ENCODE measurements at regions not wholly inside any gene's neighbourhood (a gene's known extent, or its start where the extent isn't known, plus 50 kb on each side); places are given as distances from the start of the nearest gene placed in this dataset.

GRCh38 chr6:130494729-130495128 lies 128.9 kb downstream of the TMEM200A start:
- no peak for ATAC-seq

- ATAC-seq = peak; percentile 66
These were observed 134.9 kb downstream of the TMEM200A start for GRCh38 chr6:130500693-130501092.

GRCh38 chr6:130503146-130503545 lies 137.3 kb downstream of the TMEM200A start:
- no peak for ATAC-seq

- no peak for ATAC-seq
These were observed 140.2 kb downstream of the TMEM200A start for GRCh38 chr6:130505808-130506598.

GRCh38 chr6:130507005-130507665 lies 141.3 kb downstream of the TMEM200A start:
- ATAC-seq = peak; percentile 87

GRCh38 chr6:130507666-130508028 lies 141.8 kb downstream of the TMEM200A start:
- no peak for ATAC-seq

GRCh38 chr6:130513770-130514169 lies 148.0 kb downstream of the TMEM200A start:
- peak; percentile 67 for ATAC-seq

- ATAC-seq = no peak
These were observed 148.9 kb downstream of the TMEM200A start for GRCh38 chr6:130514712-130515111.

GRCh38 chr6:130515306-130515705 lies 149.5 kb downstream of the TMEM200A start:
- no peak for ATAC-seq

- ATAC-seq = no peak
These were observed 150.8 kb downstream of the TMEM200A start for GRCh38 chr6:130516604-130517003.

- peak; percentile 62 for ATAC-seq
These were observed 151.7 kb downstream of the TMEM200A start for GRCh38 chr6:130517444-130517931.

- no peak for ATAC-seq
These were observed 152.8 kb downstream of the TMEM200A start for GRCh38 chr6:130518588-130518987.

- no peak for ATAC-seq
These were observed 154.4 kb downstream of the TMEM200A start for GRCh38 chr6:130520221-130520620.

- ATAC-seq = no peak
These were observed 155.0 kb downstream of the TMEM200A start for GRCh38 chr6:130520801-130521200.

- no peak for ATAC-seq
These were observed 158.7 kb downstream of the TMEM200A start for GRCh38 chr6:130524552-130524951.

GRCh38 chr6:130525408-130525807 lies 159.6 kb downstream of the TMEM200A start:
- no peak for ATAC-seq

- ATAC-seq = no peak
These were observed 160.6 kb downstream of the TMEM200A start for GRCh38 chr6:130526466-130526865.

GRCh38 chr6:130527173-130527572 lies 161.4 kb downstream of the TMEM200A start:
- no peak for ATAC-seq

GRCh38 chr6:130529569-130530149 lies 163.8 kb downstream of the TMEM200A start:
- ATAC-seq = no peak

- ATAC-seq = no peak
These were observed 168.8 kb downstream of the TMEM200A start for GRCh38 chr6:130534627-130535026.

- ATAC-seq = no peak
These were observed 169.4 kb downstream of the TMEM200A start for GRCh38 chr6:130535242-130535641.

- ATAC-seq = no peak
These were observed 171.6 kb downstream of the TMEM200A start for GRCh38 chr6:130537447-130537846.

- ATAC-seq = no peak
These were observed 181.9 kb downstream of the TMEM200A start for GRCh38 chr6:130547723-130548122.
